Ovary (tissue), 3 donors: ENCODE measurements at regions not wholly inside any gene's neighbourhood (a gene's known extent, or its start where the extent isn't known, plus 50 kb on each side); places are given as distances from the start of the nearest gene placed in this dataset.

Experiments used
- CTCF ChIP-seq, 3 donors: fragments of 450-650 bp in 2 of 3; fragments of 200-600 bp in 1 of 3; IDR thresholded peaks; one replicate each; pipeline versions ENCODE4 v1.5.1 to v1.8.0; 2016 to 2022; ENCODE audit warnings: antibody characterized with exemption in 3 of 3, mild to moderate bottlenecking in 1 of 3
- POLR2A ChIP-seq: fragments of 450-650 bp; IDR thresholded peaks from one replicate; pipeline ENCODE4 v1.6.1; 2017; ENCODE audit warnings: antibody characterized with exemption, mild to moderate bottlenecking, moderate library complexity
- donor health status: DM: no; HTN: no; CAD: no.

- no peak for TF ChIP-seq CTCF (IDR thresholded peaks at IDR 0.05)
- no peak for TF ChIP-seq POLR2A
Observed at GRCh38 chr5:89055015-89055694, 172.2 kb upstream of the MEF2C start.
